Neural cell (in vitro differentiated cells): ENCODE measurements at regions not wholly inside any gene's neighbourhood (a gene's known extent, or its start where the extent isn't known, plus 50 kb on each side); places are given as distances from the start of the nearest gene placed in this dataset.

Experiments
- H2AFZ ChIP-seq: fragments of 200-600, 300-800 bp; sonication (generic), shearing (Covaris generic); 2 replicates; pipeline ENCODE4 v1.6.0; 2014; ENCODE audit warnings: low read depth, mild to moderate bottlenecking, antibody characterized with exemption, low read length, moderate library complexity
- H3F3A ChIP-seq: fragments of 200-600 bp; shearing (Covaris generic); 2 replicates; pipeline ENCODE4 v1.6.1; 2016; ENCODE audit warnings: mild to moderate bottlenecking, moderate library complexity, mixed read lengths, antibody characterized with exemption, low read length; ENCODE audit not compliant: insufficient read depth, poor library complexity, severe bottlenecking
- H3K27ac ChIP-seq: fragments of 200-600, 300-800 bp; sonication (generic), shearing (Covaris generic); 2 replicates; pipeline ENCODE4 v1.5.1; 2014; ENCODE audit warnings: mild to moderate bottlenecking, low read length, moderate library complexity
- H3K27me3 ChIP-seq: fragments of 300-800, 200-600 bp; sonication (generic), shearing (Covaris generic); 2 replicates; pipeline ENCODE4 v1.6.0; 2014; ENCODE audit warnings: mild to moderate bottlenecking, low read depth, low read length, moderate library complexity; ENCODE audit not compliant: insufficient read depth
- H3K36me3 ChIP-seq: fragments of 300-800, 200-600 bp; sonication (generic), shearing (Covaris generic); 2 replicates; pipeline ENCODE4 v1.5.1; 2014; ENCODE audit warnings: mild to moderate bottlenecking, antibody characterized with exemption, low read length, moderate library complexity; ENCODE audit not compliant: insufficient read depth
- H3K4me2 ChIP-seq: fragments of 300-800, 200-600 bp; sonication (generic), shearing (Covaris generic); 2 replicates; pipeline ENCODE4 v1.6.0; 2014; ENCODE audit warnings: mild to moderate bottlenecking, low read length
- H3K4me3 ChIP-seq: fragments of 300-800, 200-600 bp; sonication (generic), shearing (Covaris generic); 2 replicates; pipeline ENCODE4 v1.5.1; 2014; ENCODE audit warnings: mild to moderate bottlenecking, low read length, moderate library complexity
- H3K79me2 ChIP-seq: fragments of 200-600 bp; shearing (Covaris generic); replicated peaks from 2 replicates; pipeline ENCODE4 v1.6.0; 2014; ENCODE audit warnings: mild to moderate bottlenecking, low read length, moderate library complexity; ENCODE audit not compliant: insufficient read depth
- H3K9ac ChIP-seq: fragments of 300-800, 200-600 bp; sonication (generic), shearing (Covaris generic); 2 replicates; pipeline ENCODE4 v1.6.1; 2016; ENCODE audit warnings: mild to moderate bottlenecking, low read length, mixed read lengths
- H3K9me2 ChIP-seq: fragments of 200-600 bp; shearing (Covaris generic); 2 replicates; pipeline ENCODE4 v1.6.1; 2016; ENCODE audit warnings: mild to moderate bottlenecking, low read length, mixed read lengths; ENCODE audit not compliant: insufficient read depth
- H3K9me3 ChIP-seq: fragments of 200-600, 300-800 bp; sonication (generic), shearing (Covaris generic); 2 replicates; pipeline ENCODE4 v1.6.1; 2016; ENCODE audit warnings: mild to moderate bottlenecking, mixed run types, low read length, moderate library complexity, mixed read lengths
- H4K20me1 ChIP-seq: fragments of 200-600 bp; shearing (Covaris generic); 2 replicates; pipeline ENCODE4 v1.6.1; 2016; ENCODE audit warnings: mild to moderate bottlenecking, mixed run types; ENCODE audit not compliant: insufficient read depth
- EP300 ChIP-seq: fragments of 450-650 bp; conservative IDR thresholded peaks from 2 replicates; pipeline ENCODE4 v1.6.1; 2014; ENCODE audit warnings: antibody characterized with exemption, mild to moderate bottlenecking, moderate library complexity; ENCODE audit not compliant: poor library complexity, severe bottlenecking
- EZH2 ChIP-seq: fragments of 200-600, 300-800 bp; shearing (Covaris generic), sonication (generic); IDR thresholded peaks from 2 replicates; pipeline ENCODE4 v1.6.1; 2014; ENCODE audit warnings: antibody characterized with exemption, low read length, borderline replicate concordance, mild to moderate bottlenecking; ENCODE audit not compliant: insufficient read depth, poor library complexity, severe bottlenecking
- MXI1 ChIP-seq: fragments of 450-650 bp; conservative IDR thresholded peaks from 2 replicates; pipeline ENCODE4 v1.6.1; 2014; ENCODE audit warnings: antibody characterized with exemption, mild to moderate bottlenecking; ENCODE audit not compliant: poor library complexity, severe bottlenecking
- POLR2AphosphoS5 ChIP-seq: IDR thresholded peaks from 2 replicates; pipeline ENCODE4 v1.6.1; 2012
- RAD21 ChIP-seq: fragments of 450-650 bp; conservative IDR thresholded peaks from 2 replicates; pipeline ENCODE4 v1.6.1; 2014; ENCODE audit warnings: antibody characterized with exemption, mild to moderate bottlenecking, moderate library complexity
- SMC3 ChIP-seq: fragments of 450-650 bp; conservative IDR thresholded peaks from 2 replicates; pipeline ENCODE4 v1.6.1; 2014; ENCODE audit warnings: antibody characterized with exemption, mild to moderate bottlenecking, moderate library complexity; ENCODE audit not compliant: poor library complexity
- TAF1 ChIP-seq: IDR thresholded peaks from 2 replicates; pipeline ENCODE4 v1.6.1; 2012; ENCODE audit warnings: low read depth
- TF ChIP-seq, protein P1 (sequence below): fragments of 450-650 bp; IDR thresholded peaks from 2 replicates; pipeline ENCODE4 v1.5.1; 2014; ENCODE audit warnings: antibody characterized with exemption, mild to moderate bottlenecking, moderate library complexity; ENCODE audit not compliant: poor library complexity, severe bottlenecking
- TF ChIP-seq, protein P2 (sequence below): IDR thresholded peaks from 2 replicates; pipeline ENCODE4 v1.6.1; 2012; ENCODE audit warnings: borderline replicate concordance

DNA sequence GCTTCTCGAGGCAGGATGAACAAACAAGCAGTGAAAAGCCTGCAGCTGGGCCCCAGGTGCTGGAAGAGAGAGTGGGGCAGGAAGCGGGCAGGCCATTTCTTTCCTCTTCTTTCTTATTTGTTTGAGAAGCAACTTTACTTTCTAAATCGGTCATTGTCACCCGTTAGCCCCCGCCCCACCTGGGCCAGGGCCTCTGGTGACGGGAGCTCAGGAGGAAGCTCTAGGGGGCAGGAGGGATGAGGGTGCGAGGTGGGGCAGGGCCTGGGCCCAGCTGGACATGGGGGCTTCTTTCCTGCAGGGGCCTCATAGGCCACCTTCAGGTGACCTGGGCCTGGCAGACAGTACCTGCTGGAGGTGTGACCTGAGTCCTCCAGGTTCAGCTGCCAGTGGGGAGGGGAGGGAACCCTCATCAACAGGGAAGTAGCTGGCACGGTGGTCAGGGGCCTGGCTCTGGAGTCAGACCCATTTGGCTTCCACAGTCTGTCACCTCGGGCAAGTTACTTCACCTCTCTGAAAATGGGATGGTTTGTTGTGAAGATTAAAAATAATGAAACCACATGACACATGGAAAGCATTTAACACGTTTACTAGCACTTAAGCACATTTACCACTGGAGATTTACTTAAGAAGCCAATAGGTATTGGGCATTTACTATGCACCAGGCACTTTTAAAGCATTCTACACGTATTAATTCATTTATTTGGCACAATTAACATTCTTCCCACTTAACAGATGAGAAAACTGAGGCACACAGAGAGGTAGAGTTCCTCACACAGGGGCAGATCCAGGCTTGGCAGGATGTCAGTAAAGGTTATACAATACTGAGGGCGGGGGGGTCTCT lies 54.1 kb upstream of the ID3 start (continued):
- TF ChIP-seq, protein P1, sequence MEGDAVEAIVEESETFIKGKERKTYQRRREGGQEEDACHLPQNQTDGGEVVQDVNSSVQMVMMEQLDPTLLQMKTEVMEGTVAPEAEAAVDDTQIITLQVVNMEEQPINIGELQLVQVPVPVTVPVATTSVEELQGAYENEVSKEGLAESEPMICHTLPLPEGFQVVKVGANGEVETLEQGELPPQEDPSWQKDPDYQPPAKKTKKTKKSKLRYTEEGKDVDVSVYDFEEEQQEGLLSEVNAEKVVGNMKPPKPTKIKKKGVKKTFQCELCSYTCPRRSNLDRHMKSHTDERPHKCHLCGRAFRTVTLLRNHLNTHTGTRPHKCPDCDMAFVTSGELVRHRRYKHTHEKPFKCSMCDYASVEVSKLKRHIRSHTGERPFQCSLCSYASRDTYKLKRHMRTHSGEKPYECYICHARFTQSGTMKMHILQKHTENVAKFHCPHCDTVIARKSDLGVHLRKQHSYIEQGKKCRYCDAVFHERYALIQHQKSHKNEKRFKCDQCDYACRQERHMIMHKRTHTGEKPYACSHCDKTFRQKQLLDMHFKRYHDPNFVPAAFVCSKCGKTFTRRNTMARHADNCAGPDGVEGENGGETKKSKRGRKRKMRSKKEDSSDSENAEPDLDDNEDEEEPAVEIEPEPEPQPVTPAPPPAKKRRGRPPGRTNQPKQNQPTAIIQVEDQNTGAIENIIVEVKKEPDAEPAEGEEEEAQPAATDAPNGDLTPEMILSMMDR = no peak
- TF ChIP-seq TAF1 (no peak), POLR2AphosphoS5 (no peak)

- no peak overlapping the region for H3K4me3 ChIP-seq
- TF ChIP-seq, protein P2, sequence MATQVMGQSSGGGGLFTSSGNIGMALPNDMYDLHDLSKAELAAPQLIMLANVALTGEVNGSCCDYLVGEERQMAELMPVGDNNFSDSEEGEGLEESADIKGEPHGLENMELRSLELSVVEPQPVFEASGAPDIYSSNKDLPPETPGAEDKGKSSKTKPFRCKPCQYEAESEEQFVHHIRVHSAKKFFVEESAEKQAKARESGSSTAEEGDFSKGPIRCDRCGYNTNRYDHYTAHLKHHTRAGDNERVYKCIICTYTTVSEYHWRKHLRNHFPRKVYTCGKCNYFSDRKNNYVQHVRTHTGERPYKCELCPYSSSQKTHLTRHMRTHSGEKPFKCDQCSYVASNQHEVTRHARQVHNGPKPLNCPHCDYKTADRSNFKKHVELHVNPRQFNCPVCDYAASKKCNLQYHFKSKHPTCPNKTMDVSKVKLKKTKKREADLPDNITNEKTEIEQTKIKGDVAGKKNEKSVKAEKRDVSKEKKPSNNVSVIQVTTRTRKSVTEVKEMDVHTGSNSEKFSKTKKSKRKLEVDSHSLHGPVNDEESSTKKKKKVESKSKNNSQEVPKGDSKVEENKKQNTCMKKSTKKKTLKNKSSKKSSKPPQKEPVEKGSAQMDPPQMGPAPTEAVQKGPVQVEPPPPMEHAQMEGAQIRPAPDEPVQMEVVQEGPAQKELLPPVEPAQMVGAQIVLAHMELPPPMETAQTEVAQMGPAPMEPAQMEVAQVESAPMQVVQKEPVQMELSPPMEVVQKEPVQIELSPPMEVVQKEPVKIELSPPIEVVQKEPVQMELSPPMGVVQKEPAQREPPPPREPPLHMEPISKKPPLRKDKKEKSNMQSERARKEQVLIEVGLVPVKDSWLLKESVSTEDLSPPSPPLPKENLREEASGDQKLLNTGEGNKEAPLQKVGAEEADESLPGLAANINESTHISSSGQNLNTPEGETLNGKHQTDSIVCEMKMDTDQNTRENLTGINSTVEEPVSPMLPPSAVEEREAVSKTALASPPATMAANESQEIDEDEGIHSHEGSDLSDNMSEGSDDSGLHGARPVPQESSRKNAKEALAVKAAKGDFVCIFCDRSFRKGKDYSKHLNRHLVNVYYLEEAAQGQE = no peak
- TF ChIP-seq EP300 (no peak), RAD21 (no peak), SMC3 (no peak), TAF1 (no peak), EZH2 (no peak), POLR2AphosphoS5 (no peak), MXI1 (no peak)
- TF ChIP-seq, protein P1 = no peak
- no peak overlapping the region for H3K27ac ChIP-seq
- H3K79me2 ChIP-seq = no peaks in the 10 kb centered on the region
- no peak overlapping the region for H3K9ac ChIP-seq
- no peaks in the 10 kb centered on the region for H4K20me1 ChIP-seq
- no peaks in the 10 kb centered on the region for H3F3A ChIP-seq
- H3K9me2 ChIP-seq = no peaks in the 10 kb centered on the region
- no peaks in the 10 kb centered on the region for H3K9me3 ChIP-seq
- H3K36me3 ChIP-seq = no peaks in the 10 kb centered on the region
- H2AFZ ChIP-seq = no peak overlapping the region
- H3K4me2 ChIP-seq = no peak overlapping the region
- no peaks in the 10 kb centered on the region for H3K27me3 ChIP-seq
These were observed 52.5 kb upstream of the ID3 start for GRCh38 chr1:23611601-23612327.
